Femur (tissue), 1 donor: ENCODE measurements at regions not wholly inside any gene's neighbourhood (a gene's known extent, or its start where the extent isn't known, plus 50 kb on each side); places are given as distances from the start of the nearest gene placed in this dataset.

Source experiments
- DNase-seq: peaks from one replicate; pipeline ENCODE4 v3.0.0-alpha.2; 2017

DNA sequence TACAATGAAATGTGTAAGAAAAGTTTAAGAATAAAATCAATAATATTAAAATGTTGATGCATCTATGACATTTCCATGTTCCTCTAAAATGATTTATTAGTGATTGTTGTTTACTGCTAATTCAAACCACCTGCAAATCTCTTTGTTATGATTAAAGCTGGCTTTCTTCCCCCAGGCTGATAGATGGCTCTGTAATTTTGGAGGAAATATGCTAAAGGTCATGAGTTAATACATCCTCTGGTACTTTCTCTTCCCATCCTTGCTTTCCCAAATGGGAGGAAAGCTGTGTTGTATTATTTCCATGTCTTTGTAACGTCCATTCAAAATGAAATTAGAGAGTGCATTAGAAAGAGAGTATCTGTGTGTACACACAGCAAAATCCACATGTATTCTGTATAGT, 139.5 kb upstream of the TMCO5A start:
- no peak for DNase-seq

DNA sequence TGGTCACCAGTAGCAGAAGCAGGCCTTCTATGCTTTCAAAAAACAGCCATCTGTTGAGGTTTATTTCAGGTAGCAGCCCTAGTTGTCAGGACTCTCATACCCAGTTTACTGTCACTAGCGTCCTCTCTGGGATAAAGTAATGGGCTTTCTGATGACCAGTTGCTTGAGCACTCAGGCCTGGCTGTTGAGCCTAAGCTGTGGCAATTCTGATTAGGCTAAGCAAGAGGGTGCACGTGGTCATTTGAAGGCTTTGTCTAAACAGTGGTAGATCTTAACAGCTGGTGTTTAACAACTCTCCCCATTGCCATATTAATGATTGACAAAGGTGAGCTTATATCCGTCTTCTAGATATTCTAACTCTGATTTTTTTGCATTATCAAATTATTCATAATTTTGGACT, 132.9 kb upstream of the TMCO5A start:
- DNase-seq, result no peak

DNA sequence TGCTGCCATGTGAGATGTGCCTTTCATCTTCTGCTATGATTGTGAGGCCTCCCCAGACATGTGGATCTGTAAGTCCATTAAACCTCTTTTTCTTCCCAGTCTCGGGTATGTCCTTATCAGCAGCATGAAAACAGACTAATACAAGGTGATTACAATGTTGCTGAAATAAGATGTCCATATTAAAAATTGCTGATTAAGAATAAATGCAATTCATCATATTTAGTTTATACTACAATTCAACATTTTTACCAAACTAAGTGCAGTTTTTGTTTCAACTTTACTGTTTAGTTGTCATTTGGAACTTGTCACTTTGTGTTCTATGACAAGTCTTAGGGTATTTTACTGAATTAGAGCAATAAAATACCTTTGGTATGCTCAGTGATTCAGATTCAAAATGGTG, 127.6 kb upstream of the TMCO5A start:
- no peak for DNase-seq

DNA sequence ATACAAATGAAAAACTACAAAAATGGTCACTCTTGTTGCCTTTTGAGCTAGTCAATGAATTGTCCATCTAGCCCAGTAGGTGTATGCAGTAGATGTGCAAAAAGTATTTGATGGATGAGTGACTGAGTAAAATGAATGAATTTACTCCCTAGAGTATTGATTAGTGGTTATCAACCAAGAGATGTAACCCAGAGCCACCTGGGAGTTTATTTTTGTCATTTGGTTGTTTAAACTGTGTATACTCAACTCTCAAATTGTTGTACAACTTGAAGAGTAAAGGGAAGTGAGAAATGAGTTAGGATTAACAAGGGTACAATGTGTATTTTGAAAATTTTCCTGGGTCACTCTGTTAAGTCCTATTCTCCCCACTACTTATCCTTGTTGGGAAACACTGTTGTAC, 124.1 kb upstream of the TMCO5A start:
- no peak for DNase-seq

DNA sequence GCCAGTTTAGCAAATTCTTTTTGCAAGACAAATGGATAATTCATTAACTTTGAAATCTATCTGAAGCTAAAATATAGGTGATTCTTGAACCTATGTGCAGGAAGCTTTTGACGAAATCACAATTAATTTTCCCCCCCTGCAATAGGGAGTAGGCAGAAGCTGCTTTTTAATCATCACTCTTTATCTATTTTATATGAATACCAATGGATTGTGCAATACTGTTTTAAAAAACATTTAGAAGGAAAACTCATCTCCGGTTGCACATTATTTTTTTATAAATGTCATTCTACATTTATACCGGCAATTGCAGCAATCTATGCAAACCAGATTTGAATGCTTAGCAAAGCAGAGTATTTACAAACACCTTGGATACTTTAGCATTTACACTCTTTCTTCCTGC, 121.1 kb upstream of the TMCO5A start:
- no peak for DNase-seq

DNA sequence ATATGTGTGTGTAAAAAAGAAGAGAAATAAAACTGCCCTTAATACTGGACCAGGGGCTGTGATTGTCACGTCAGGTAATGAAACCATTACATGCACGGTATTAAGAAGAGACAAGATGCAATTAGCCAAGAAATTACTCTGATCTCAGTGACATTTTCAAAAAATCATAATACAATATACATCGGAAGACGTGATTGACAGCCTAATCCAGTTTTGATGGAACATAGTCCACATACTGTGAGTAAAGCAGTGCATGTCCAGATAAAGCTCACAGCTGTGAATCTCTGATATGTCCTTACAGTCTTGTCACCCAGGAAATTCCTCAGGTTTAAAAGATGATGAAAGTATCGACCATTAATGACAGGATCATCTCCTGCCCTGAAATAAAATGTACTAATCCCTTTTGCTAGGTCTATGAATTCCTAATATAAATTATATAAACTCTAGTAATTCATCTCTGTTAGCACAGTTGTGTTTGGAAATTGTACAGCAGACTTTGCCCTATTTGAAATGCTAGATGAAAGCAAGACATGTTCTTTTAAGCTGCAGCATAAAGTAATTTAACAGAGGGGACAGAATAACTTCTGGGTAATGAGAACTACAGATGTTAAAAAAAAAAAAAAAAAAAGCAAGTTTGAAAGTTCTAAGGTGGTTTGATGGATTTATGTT, 119.5 kb upstream of the TMCO5A start:
- DNase-seq, result no peak

DNA sequence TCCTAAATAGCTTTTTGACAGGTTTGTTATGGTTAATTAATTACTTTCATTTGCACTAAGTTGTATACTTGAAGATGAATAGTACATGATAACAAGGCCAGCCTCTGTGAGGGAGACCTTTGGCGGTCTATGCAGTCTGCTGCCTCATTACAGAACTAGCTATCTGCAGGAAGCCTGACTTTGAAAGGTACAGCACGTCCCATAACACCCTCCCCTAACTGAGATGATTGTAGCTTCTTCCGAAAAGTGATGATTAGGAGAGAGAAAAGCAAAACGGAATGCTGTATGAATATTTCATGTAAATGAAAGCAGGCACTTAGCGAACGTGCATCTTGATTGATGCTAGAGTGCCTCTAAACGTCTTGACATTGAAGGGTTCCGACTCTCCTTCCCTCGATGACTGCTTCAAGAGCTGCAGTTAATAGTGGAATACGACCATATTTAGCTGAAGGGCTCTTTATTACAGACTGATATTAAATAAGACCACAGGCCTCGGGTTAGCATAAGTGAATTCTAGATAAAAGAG, 116.2 kb upstream of the TMCO5A start:
- DNase-seq, result no peak

DNA sequence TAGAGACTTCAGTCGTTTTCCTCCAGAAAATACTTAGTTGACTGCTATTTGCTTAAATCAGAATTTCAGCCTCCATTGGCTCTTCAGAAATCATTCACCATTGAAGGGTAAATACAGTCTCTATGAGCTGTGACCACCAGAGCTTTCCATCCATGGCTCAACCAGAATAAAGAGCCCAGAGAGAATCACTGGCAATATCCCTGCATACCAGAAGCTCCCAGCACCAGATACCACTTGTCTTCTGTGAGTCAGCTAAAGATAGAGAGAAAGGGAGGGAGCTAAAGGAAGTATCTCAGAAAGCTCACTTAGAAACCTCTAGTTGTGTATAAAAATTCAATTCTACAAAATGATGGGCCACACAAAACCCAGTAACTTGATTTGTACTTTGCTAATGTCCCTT, 115.2 kb upstream of the TMCO5A start:
- no peak for DNase-seq

DNA sequence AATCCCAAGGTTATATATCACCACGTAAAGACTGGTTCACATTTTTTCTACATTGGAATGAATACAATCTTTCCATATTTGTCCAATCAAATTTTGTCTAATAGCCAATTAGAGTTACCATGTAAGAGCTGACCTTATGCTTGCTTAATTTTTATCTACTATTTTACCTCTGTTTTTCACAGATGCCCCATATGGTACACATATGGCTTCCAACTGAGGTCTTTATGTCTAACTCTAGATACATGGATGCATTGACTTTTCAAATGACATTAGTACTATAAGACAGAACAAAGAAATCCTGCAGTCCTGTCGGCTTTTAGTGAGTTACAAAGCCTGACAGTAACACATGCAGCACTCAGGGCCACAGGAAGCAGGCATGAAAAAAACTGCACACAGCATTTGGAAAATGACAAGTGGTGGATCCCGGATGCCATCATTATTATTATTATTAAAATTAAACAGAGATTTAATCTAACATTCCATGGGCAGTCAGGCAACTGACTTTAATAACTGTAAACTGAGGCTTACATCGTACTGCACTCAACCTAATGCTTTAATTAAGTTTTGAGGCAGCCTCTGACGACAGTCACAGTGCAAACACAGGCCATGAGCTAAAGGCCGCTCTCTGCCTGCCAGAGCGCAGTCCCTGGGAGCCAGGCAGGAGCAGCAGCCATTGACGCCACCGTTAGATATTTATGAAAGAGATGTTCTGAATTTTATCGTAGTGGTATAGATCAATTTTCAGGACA, 113.9 kb upstream of the TMCO5A start:
- DNase-seq, result no peak

DNA sequence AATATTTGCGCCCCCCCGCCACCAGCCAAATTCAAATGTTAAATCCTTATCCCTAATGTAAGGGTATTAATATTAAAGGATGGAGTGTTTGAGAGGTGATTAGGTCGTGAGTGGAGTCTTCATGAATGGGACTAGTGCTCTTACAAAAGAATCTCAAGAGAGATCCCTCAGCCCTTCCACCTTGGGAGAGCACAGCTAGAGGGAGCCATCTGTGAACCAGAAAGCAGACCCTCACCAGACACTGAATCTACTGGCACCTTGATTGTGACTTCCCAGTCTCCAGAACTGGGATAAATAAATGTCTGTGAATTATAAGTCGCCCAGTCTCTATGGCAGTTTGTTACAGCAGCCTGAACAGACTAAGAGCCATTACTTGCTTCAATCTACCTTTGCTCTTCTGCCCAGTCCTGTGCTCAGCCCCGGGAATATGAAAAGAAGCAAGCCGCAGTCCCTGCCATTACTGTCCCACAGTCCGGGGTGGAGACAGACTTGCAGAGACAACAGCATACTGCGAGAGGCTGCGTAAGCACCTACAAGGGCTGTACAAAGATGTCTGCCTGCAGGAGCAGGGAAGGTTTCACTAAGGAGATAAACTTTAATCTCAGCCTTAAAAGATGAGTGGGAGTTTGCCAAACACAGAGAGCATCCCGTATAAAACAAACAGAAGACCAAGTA, 110.7 kb upstream of the TMCO5A start:
- no peak for DNase-seq

DNA sequence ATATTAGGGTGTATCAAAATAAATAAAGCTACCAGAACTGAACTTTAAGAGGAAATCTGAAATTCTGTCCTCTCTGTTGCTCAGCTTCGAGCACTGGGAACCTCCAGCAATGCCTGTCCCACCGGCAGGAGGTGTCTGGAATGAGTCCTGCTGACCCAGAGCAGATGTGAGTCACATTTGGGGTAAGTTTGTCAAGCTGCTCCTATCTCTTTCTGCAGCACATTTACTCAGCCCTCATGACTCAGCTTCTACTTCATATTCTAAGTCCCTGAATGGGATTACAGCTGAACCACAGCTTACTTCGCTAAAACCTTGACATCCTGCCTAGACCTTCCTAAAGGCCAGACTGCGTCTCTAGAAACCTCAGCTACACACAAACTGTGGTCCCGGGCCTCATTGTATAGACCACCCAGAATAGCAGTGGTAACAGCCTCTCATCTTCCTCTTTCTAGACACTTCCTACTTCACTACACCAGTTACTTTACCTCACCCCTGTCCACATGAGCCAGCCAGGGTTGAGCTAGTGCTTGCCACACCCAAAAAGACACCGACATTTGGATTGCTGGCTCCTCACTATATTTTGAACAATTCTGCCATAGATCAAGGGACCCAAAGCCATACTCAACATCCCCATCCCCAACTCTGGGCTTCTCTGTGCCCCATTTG, 109.6 kb upstream of the TMCO5A start:
- DNase-seq, result no peak

DNA sequence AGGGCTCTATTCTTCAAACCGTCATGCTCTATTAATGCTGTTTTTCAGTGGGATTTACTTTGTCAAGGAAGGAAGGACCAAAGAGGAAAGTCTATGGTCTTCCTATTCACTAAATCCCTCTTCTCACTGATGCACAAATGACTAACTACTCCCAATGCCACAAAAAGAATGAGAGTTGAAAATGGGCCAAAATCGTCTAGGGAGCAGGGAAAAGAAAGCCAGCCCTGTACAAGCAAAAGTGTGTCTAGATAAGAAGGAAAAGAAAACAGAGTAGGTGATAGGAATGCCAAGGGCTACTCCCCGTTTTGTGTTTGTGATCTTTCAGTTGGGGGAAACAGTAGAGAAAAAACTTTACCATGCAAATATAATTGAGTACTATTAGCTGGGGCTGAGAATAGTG, 97.2 kb upstream of the TMCO5A start:
- no peak for DNase-seq

DNA sequence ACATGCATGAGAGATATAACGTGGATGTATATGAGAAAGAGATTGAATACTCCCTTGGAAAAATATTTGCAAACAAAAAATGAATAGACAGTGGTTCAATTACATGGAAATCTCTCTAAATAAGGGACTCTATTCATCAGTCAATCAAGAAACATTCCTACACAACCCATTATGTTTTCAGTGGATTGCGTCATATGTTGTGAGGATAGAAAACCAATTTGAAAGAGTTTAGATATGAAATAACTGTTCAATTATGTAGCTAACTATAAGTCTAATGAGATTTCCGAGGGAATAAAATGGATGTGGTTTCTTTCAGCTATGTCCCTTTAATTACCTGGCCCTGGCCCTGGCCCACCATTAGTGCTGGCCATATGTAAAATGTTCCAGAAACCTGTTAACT, 86.7 kb upstream of the TMCO5A start:
- DNase-seq, result no peak

DNA sequence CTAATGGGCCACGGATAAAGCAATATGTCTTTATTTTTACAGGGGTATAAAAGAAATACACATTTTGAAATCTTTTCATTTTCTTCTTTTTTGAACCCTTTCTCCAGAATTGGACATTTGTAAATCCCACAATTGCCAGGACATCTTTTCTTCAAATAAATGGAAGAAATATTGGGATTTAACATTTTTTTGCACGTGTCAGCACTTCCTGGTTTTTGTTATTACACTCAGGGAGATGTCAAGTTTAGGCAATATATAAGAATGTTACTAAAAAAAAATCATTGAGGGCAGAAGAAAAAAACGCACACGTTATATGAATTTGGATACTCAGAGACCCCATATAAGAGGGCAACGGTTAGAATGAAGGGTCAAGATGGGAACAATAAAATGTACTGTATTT, 78.3 kb upstream of the TMCO5A start:
- DNase-seq, result no peak

DNA sequence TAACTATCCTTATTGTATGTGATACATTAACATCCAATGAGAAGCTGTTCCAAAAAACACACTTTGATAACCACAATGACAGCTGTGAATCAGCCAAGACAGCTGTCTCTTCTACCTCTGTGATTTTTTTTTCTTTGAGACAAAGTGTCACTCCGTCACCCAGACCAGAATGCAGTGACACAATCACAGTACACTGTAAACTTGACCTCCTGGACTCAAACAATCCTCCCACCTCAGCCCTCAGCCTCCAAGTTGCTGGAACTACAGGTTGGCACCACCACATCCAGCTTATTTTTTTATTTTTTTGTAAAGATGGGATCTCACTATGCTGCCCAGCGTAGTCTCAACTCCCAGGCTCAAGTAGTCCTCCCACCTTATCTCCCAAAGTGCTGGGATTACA, 73.5 kb upstream of the TMCO5A start:
- DNase-seq, result no peak

DNA sequence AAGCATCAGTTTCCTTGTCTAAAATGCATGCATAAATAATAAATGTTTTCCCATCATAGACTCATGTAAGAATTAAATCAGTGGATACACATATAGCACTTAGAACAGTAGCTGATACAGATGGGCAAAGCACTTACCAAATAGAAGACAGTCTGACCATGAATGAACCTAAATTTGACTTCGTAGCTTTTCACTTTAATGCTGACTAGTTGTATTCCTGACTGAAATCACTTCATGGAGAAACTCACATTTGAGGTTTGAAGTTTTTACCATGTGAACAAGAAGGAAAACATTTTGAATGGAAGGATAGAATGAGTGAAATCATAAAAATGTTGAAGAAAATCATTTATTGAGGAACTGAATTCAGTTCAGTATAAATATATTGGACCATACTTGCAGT, 68.8 kb upstream of the TMCO5A start:
- DNase-seq, result no peak

DNA sequence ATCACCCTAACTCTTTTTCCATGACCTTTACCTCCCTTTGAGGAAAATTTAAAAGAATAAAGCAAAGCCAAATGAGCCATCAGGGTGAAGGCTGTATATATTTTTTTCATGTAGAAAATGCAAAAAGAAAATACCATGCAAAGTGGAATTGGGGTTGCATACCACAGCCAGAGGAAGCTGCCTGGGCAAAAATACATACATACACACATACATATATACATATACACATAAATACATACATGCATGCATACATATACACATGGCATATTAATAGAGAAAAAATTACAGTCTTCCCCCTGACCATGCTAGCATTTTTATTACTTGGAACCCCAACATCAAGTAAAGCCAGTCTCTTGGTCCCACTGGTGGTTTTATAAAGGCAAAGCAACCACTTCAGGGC, 63.7 kb upstream of the TMCO5A start:
- DNase-seq, result no peak

DNA sequence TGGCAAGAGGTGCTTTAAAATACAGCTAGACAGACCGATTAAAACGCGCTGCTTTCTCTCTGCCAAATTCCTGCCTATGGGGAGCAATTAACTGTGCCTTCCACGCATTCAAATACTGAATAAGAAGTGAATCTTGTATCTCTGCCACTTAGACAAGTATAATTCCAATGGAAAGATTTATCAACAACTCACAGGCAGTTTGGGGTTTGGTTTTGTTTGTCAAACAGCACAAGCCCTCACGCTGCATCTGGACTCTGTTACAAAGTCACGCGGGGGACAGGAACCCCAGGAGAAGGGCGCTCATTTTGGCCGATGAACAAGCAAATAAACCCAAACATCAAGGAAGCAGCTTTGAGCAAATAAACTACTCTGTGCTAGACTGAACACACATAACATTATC, 61.8 kb upstream of the TMCO5A start:
- no peak for DNase-seq

DNA sequence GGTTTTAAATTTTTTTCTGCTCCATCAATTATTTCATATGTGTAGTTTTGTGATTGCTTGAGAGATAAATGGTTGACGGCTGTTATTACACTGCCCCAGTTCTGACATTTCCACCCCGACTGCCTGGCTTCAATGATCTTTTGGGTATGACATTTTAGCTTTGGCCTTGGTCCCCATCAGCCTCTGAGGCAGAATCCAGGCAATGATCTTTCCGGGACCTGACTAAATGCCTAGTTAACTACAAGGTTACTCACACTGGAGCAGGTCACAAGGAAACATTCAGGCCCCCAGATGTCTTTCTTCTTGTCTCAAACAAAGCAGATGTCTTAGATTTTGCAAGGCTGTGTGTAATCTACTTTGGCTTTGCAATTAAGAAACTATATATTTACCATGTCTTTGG, 61.1 kb upstream of the TMCO5A start:
- no peak for DNase-seq

DNA sequence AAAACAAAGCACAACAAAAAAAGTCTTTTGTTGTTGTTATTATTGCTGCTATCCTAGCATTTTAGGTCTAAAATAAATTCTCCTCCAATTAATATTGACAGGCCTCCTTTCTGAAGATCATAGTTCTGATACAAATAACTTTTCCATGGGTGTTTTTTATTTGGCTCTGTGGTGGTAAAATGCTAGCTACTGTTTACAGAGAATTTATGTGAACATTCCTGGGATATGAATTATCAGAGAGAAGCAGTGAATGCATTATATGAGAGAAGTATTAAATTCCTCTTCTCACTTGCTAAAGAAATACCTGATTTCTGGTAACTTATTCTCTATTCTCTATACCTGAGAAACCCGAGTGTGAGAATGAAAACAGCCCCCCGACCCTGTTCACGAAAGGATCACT, 57.5 kb upstream of the TMCO5A start:
- DNase-seq, result no peak

DNA sequence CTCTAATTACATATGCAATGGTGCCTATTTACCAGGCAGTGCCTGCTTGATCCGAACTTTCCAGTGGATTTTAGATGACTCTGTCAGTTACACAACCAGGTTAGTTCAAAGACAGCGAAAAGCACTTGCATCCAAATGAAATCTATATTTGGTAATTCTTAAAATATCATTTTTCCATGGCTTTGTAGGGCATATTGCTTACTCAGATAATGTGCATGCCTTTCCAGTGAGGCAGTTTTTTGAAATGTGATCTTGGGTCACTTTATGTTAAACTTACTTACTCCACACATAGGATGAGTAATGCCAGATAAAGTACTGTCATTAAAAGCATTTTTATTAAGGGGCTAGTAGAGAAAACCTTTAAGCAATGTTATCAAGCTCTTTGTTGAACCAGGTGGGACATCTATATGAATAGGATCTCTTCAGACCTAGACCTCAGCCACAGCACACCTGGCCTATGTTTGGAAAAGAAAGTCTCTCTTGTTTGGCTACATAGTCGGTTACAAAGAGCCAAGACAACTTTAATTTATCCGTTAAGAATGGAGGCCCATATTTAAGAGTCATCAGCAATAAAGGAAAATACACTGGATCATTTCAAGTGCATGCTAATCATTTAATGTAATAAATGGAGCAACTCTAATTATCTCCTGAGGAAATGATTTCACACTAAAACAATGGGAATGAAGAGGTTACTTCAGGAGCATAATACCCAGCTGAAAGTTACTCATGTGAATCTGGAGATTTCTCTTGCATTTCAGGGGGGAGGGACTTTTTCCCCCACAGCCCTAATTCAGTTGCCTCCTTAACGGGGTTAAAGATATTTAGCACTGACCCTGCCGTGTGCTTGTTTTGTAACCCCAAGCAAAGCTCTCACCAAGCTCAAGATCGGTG, 56.3 kb upstream of the TMCO5A start:
- no peak for DNase-seq

DNA sequence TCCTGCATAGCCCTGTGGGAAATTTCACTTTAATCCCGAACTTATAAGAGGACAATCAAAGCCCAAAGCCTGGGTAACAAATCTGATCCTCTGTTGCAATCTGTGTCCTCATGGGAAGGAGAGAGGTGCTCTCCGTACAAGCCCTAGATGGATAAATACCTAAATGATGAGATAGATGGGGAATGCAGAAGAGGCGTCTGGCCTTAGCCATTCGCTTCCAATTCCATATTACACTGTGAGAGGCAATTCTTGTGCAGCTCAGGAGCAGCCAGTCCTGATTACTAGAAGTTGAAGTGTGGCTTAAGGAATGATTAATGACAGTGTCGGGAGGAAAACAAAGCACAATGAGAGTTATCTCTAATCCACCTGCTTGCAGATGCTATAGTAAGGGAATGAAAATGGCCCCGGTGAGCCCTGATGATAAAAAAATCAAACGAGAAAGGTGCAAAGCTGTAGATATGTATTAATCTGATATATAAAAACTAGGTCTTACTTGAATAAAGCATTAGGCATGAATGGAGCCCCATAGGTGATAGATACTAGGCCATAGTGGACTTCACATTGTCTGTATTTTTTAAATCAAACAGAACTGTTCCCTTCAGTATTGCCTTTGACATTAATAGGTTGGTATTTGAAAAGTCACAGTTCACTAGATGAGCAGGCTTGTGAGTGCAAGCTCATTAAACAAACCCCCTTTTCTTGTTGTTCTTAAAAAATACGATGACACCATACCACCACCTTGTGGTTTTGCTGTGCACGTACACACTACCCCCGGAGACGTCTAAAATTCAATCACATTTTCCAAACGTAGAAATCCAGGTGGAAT, 54.2 kb upstream of the TMCO5A start:
- no peak for DNase-seq
